ENCODE measurements at regions not wholly inside any gene's neighbourhood (a gene's known extent, or its start where the extent isn't known, plus 50 kb on each side); places are given as distances from the start of the nearest gene placed in this dataset.

- no peaks in the 10 kb centered on the region for H3K4me1 ChIP-seq (ENCODE audit: insufficient read depth, low read length, poor library complexity, severe bottlenecking)
- H3K4me3 ChIP-seq (ENCODE audit: low read depth, low read length, poor library complexity, severe bottlenecking), result no peak overlapping the region
- no peak overlapping the region for H3K27ac ChIP-seq (ENCODE audit: low read depth, low read length, poor library complexity, severe bottlenecking)
- no peaks in the 10 kb centered on the region for H3K9me3 ChIP-seq (ENCODE audit: low read depth, low read length, poor library complexity, severe bottlenecking)
- no peak for DNase-seq (ENCODE audit: low spot score)
- no peak for TF ChIP-seq EZH2 (IDR thresholded peaks at IDR 0.05; ENCODE audit: borderline replicate concordance, low read depth, low read length, poor library complexity, severe bottlenecking)
- TF ChIP-seq, protein P1, sequence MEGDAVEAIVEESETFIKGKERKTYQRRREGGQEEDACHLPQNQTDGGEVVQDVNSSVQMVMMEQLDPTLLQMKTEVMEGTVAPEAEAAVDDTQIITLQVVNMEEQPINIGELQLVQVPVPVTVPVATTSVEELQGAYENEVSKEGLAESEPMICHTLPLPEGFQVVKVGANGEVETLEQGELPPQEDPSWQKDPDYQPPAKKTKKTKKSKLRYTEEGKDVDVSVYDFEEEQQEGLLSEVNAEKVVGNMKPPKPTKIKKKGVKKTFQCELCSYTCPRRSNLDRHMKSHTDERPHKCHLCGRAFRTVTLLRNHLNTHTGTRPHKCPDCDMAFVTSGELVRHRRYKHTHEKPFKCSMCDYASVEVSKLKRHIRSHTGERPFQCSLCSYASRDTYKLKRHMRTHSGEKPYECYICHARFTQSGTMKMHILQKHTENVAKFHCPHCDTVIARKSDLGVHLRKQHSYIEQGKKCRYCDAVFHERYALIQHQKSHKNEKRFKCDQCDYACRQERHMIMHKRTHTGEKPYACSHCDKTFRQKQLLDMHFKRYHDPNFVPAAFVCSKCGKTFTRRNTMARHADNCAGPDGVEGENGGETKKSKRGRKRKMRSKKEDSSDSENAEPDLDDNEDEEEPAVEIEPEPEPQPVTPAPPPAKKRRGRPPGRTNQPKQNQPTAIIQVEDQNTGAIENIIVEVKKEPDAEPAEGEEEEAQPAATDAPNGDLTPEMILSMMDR (conservative IDR thresholded peaks at IDR 0.05; ENCODE audit: low read depth, low read length), result no peak
- H3K36me3 ChIP-seq (ENCODE audit: insufficient read depth, low read length, poor library complexity, severe bottlenecking), result no peaks in the 10 kb centered on the region
- BruUV-seq (replicated peaks), result no TSS peak
- peaks cover 11% of the 10 kb centered on the region for H3K27me3 ChIP-seq (replicated peaks; ENCODE audit: insufficient read depth, low read depth, low read length, poor library complexity)
- CTCF ChIA-PET, result no interaction called here
- POLR2A ChIA-PET (ENCODE audit: low non-redundant PET), result no interaction called here
- intact Hi-C loops (cut with micrococcal nuclease; ENCODE audit: unreplicated experiment), result no loop called here
These were observed 70.3 kb upstream of the NCK2 start for GRCh38 chr2:105674401-105674800.

GRCh38 chr2:105671156-105671555 lies 73.6 kb upstream of the NCK2 start:
- CTCF ChIA-PET, result no interaction called here

GRCh38 chr2:105669384-105669891 lies 75.3 kb upstream of the NCK2 start:
- BruUV-seq (replicated peaks), result no TSS peak
- ChIA-PET CTCF (no interaction called here), POLR2A (ENCODE audit: low non-redundant PET) (no interaction called here)
- no peak for DNase-seq (ENCODE audit: low spot score)
- intact Hi-C loops (cut with micrococcal nuclease; ENCODE audit: unreplicated experiment), result no loop called here
- no peaks in the 10 kb centered on the region for H3K36me3 ChIP-seq (ENCODE audit: insufficient read depth, low read length, poor library complexity, severe bottlenecking)
- H3K27me3 ChIP-seq (replicated peaks; ENCODE audit: insufficient read depth, low read depth, low read length, poor library complexity), result no peaks in the 10 kb centered on the region
- no peak for TF ChIP-seq EZH2 (IDR thresholded peaks at IDR 0.05; ENCODE audit: borderline replicate concordance, low read depth, low read length, poor library complexity, severe bottlenecking)
- TF ChIP-seq, protein P1 (conservative IDR thresholded peaks at IDR 0.05; ENCODE audit: low read depth, low read length), result no peak
- no peak overlapping the region for H3K4me3 ChIP-seq (ENCODE audit: low read depth, low read length, poor library complexity, severe bottlenecking)
- H3K4me1 ChIP-seq (ENCODE audit: insufficient read depth, low read length, poor library complexity, severe bottlenecking), result no peaks in the 10 kb centered on the region
- peaks cover 10% of the 10 kb centered on the region for H3K9me3 ChIP-seq (ENCODE audit: low read depth, low read length, poor library complexity, severe bottlenecking)
- no peak overlapping the region for H3K27ac ChIP-seq (ENCODE audit: low read depth, low read length, poor library complexity, severe bottlenecking)

More at GRCh38 chr2:105671156-105671555, 73.6 kb upstream of the NCK2 start:
- Histone ChIP-seq H3K27me3 (replicated peaks; ENCODE audit: insufficient read depth, low read depth, low read length, poor library complexity) (peaks cover 6% of the 10 kb centered on the region), H3K36me3 (ENCODE audit: insufficient read depth, low read length, poor library complexity, severe bottlenecking) (no peaks in the 10 kb centered on the region), H3K4me1 (ENCODE audit: insufficient read depth, low read length, poor library complexity, severe bottlenecking) (no peaks in the 10 kb centered on the region), H3K4me3 (ENCODE audit: low read depth, low read length, poor library complexity, severe bottlenecking) (no peak overlapping the region), H3K9me3 (ENCODE audit: low read depth, low read length, poor library complexity, severe bottlenecking) (peaks cover under 1% of the 10 kb centered on the region), H3K27ac (ENCODE audit: low read depth, low read length, poor library complexity, severe bottlenecking) (no peak overlapping the region)
- intact Hi-C loops (cut with micrococcal nuclease; ENCODE audit: unreplicated experiment), result no loop called here
- DNase-seq (ENCODE audit: low spot score), result no peak
- BruUV-seq (replicated peaks), result no TSS peak
- POLR2A ChIA-PET (ENCODE audit: low non-redundant PET), result no interaction called here
- TF ChIP-seq, protein P1 (conservative IDR thresholded peaks at IDR 0.05; ENCODE audit: low read depth, low read length), result no peak
- no peak for TF ChIP-seq EZH2 (IDR thresholded peaks at IDR 0.05; ENCODE audit: borderline replicate concordance, low read depth, low read length, poor library complexity, severe bottlenecking)
